Stimulated activated CD4-positive, alpha-beta T cell treated with anti-CD3 and anti-CD28 coated beads, Interleukin-12 subunit alpha, Interleukin-12 subunit beta, amount 100 ng/mL, for 24 hours (primary cell): ENCODE measurements at regions not wholly inside any gene's neighbourhood (a gene's known extent, or its start where the extent isn't known, plus 50 kb on each side); places are given as distances from the start of the nearest gene placed in this dataset.
A peak's percentile ranks its signal among the peaks of the same experiment; 100 is the strongest.
"Not testable (repeated sequence)": the region's sequence is repeated elsewhere in the genome, so short reads cannot be mapped to it uniquely, and the experiment has no call there.

Experiments
- DNase-seq, 2 experiments: peaks; one replicate each; pipeline ENCODE4 v3.0.0-alpha.2; 2020; ENCODE audit warnings: low read depth in 2 of 2

DNA sequence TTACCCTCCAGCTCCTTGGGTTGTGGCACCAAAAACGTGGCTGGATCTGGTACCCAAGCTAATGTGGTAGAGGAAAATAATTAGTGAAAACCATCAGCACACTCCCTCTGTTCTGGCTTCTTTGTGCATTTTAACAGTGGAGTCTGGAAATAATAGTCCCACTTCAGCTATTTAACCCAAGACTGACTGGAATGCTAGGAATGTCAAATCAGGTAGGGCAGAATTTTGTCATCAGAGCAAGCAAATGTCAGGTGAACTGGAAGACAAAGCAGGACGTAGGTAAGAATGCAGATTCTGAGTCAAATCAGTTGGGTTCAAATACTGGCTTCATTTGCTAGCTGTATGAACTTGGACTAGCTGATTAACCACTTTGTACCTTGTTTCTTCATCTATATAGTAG lies 144.0 kb upstream of the SPATA31A3 start:
- DNase-seq, result not testable (repeated sequence)

DNA sequence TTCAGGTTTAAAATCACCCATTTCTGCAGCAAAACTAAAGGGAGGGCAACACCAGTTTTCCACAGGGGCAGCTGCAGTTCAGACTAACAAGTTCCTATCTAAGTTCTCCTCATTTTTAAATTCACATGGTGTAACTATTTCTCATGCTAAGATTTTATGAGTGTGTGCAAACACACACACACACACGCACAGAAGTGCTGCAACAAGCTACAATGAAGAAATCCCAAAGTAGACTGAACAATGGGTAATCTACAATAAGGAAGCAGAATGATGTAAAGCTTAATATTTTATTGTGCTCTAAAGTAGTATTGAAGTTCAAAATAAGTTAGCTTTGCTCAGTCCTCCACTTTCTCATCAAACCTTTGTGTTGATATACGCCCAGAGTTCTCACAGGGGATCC lies 140.8 kb upstream of the SPATA31A3 start:
- DNase-seq, result not testable (repeated sequence)

DNA sequence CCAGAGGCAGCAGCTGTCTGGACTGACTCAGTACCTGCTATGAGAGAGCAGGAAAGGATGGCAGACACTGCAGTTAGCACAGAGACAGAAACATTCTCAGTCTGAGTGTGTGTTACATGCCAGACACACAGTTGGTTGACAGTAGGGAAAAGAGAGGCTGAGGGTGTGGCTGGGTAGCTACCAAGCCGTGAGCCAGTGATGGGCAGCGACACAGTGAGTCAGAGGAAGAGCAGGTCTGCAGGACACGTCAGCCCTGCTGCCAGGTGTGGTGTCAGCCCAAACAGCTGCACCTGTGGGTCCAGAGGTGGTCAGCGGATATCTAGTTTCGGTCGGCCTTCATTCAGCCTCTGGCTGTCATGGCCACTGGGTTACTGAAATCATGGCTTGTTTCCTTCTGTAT lies 124.4 kb upstream of the SPATA31A3 start:
- not testable (repeated sequence) for DNase-seq

DNA sequence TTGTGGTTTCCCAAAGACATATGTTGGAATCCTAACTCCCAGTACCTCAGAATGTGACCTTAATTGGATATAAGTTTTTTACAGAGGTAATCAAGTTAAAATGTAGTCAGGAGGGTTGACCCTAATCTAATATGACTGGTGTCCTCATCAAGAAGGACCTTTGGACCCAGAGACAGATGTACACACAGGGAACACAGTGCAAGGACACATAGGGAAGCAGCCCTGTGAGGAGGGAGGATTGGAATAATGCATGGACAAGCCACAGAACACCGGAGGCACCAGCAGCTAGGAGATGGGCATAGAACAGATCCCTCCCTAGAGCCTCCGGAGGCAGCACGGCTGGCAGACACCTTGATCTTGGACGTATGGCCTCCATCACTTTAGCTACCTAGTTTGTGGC lies 119.8 kb upstream of the SPATA31A3 start:
- not testable (repeated sequence) for DNase-seq

DNA sequence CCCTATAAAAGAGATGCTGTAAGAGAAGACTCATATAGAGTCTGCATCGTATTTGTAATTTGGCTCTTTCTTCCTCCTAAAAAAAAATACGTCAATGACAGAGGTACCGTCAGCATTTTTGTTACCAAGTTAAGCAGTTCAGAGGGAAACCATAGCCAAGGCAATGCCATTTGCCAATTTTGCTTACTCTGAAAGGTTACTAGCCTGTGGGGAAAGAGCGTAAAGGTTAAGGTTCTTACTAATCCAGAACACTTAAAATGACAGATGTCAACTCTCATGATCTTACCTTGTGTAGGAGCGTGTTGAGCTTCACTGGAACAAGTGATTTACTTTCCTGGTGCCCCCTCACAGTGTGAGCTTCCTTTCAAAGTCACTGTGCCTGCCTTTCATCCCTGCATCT lies 119.4 kb upstream of the SPATA31A3 start:
- DNase-seq, result not testable (repeated sequence)

DNA sequence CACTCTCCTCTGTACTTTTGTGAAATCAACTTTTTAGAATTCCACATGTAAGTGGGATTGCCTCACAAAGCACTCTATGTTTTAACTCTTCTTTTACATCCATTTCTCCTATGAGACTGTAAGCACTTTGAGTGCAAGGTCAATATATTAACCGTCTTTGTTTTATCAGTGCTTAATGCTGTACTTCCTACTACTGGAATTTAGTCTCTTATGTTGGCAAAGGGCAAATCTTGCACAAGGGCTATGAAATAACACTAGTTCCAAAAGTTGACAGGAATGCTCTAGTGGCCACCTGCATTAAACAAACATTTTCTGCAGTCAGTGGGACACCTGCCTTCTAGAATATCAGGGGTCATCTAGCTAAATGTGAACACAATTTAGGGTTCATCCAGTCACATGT lies 117.5 kb upstream of the SPATA31A3 start:
- not testable (repeated sequence) for DNase-seq

DNA sequence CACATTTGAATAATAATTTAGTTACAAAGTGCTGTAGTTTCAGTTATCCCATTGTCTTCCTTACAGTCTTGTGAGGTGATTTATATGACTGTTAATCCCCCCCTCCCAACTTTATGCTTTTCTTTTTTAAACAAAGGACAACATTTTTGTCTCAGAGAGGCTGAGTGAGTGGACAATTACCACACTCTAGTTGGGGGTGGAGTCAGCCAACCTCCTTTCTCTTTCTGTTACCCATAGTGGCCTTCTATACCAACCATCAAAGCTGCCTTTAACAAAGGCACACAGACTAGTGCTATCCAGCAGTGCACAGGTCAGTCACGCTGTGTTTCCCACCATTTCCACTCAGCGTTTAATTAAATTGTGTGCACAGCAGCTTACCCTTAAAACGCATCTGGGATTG lies 114.3 kb upstream of the SPATA31A3 start:
- DNase-seq, result not testable (repeated sequence)

DNA sequence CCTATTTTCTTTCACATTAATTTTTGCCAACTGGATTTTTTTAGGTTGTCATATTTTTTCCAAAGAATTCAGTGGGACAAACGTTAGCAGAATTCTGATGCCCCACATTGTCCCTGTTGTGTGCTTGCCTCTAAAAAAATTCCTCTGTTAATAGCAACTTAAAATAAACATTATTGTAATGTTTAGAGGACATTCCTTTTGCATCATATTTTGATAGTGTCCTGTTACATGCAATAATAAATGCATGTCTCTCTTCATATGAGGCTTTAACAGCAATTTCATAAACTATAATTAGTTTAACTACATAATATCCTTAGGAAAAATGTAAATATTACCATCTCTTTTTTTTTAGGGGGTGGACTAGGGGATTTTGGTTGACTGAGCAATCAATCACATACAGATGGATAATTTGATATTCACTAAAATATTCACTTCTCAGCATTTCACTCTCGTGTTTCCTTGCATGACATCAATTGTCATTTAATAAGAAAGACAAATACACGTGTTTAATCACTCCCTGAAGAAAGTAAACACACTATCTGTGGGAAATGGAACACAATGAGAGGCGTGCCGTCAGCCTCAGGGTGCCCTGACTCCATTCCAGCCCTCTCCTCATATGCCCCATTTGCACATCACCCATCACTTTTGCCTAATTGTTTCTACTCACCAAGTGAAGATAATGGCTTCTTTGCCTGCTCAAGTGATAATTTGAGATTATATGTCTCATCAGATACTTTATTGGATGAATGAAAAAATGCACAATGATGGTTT lies 110.3 kb upstream of the SPATA31A3 start:
- DNase-seq, result not testable (repeated sequence)

DNA sequence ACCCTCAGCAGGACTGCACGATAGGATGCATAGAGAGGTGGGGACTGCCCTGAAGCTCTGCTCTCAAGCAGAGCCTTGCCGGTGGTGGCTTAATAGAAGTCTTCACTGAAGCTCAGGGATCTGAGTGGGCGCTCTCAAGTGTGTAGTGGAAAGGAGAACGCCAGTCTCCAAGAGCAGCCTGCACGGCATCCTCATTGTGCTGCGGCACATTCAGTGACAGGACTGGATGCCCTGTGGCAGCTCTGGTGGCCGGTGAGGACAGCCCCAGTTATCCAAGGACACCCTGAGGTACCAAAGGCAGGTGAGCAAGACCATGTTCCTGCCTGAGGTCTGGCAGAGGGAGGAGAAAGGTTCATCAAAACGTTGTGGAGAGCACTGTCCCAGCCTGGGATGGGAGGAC lies 98.8 kb upstream of the SPATA31A3 start:
- not testable (repeated sequence) for DNase-seq

DNA sequence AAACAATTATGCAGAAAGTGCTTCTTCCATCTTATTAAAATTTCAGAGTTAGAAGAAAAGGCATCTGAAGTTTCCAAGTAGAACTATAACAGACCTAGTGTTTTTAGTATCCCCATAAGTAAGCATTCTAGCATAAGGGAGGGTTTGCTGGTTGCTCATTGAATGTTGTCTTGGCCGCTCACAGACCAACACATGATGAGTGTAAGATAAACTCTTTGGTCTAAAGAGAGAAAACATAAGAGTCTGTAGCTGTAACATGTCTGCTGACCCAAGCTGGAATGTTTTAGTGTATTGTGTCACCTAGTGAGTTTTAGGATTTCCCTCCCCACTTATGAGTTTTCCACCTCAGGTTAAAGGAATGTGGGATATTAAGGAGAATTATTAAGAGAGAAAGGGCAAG lies 94.5 kb upstream of the SPATA31A3 start:
- DNase-seq, result not testable (repeated sequence)

DNA sequence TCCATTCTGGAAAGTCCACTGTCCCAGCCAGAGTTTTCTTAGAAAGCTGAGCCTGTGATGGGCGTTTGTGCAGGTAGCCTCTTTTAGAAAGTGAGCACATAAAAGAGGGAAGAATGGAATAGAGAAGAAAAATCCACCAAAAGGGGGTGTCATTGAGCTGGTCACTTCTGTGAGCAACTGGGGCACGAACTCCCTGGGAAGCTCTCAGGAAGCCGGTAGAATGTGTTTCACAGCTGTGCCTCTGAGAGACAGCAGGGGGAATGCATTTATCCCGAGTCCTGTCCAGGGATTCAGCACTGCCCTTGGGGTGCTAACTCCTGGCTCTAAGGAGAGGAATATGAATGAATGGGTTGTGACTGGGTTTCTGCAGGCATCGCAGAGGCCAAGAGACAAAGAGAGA lies 73.8 kb upstream of the SPATA31A3 start:
- not testable (repeated sequence) for DNase-seq

DNA sequence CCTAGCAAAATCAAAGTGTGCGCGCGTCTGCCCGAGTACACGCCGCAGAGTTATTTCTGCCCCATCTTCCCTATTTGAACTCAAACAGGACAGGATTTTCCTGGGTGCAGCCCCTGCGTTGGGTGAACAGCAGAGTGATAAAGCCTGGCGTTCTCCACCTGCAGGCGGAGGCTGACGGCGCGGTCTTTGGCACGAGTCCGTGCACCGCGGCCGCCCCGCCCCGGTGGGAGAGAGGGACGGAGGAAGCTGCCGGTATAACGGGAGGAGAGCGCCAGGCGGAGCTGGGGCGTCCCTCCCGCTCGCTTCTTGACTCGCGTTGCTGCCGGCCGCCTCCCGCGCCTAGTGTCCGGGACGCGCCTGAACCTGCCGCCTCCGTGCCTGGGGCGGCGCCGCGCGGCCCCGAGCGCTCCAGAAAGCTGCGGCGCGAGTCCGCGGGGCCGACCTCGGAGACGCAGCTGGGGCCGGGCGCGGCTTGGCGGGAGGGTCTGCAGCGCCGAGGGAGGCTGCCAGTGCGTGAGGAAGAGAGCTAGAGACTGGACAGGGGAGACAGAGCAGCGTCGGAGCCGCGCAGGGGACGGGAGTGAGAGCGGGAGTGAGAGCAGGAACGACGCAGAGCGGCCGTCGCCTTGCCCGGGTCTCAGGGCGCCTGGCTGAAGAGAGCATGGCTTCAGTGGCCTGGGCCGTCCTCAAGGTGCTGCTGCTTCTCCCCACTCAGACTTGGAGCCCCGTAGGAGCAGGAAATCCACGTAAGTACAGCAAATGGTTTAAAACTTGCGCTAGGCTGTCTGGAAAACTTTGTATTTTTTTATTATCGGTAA lies 66.8 kb upstream of the SPATA31A3 start:
- DNase-seq, result peak; percentile 0
